HUES48 (cell line): ENCODE measurements at regions not wholly inside any gene's neighbourhood (a gene's known extent, or its start where the extent isn't known, plus 50 kb on each side); places are given as distances from the start of the nearest gene placed in this dataset.
"Not testable (repeated sequence)": the region's sequence is repeated elsewhere in the genome, so short reads cannot be mapped to it uniquely, and the experiment has no call there.

ENCODE experiments used
- H3K27ac ChIP-seq: one replicate; pipeline ENCODE4 v1.7.0; 2013; ENCODE audit warnings: low read depth, low read length, inconsistent platforms
- H3K27me3 ChIP-seq: 2 replicates; pipeline ENCODE4 v1.6.1; 2013; ENCODE audit warnings: mild to moderate bottlenecking, low read length; ENCODE audit not compliant: control insufficient read depth, insufficient read depth
- H3K36me3 ChIP-seq: 2 replicates; pipeline ENCODE4 v1.6.1; 2013; ENCODE audit warnings: low read length; ENCODE audit not compliant: control insufficient read depth, insufficient read depth
- H3K4me1 ChIP-seq: 2 replicates; pipeline ENCODE4 v1.6.1; 2013; ENCODE audit warnings: mild to moderate bottlenecking, low read length; ENCODE audit not compliant: control insufficient read depth, insufficient read depth
- H3K4me3 ChIP-seq: 2 replicates; pipeline ENCODE4 v1.5.1; 2013; ENCODE audit warnings: mild to moderate bottlenecking, low read depth, low read length
- H3K9ac ChIP-seq: 2 replicates; pipeline ENCODE4 v1.6.1; 2013; ENCODE audit warnings: mild to moderate bottlenecking, low read depth, low read length, moderate library complexity
- H3K9me3 ChIP-seq: 2 replicates; pipeline ENCODE4 v1.6.1; 2013; ENCODE audit warnings: low read length; ENCODE audit not compliant: control insufficient read depth, insufficient read depth

DNA sequence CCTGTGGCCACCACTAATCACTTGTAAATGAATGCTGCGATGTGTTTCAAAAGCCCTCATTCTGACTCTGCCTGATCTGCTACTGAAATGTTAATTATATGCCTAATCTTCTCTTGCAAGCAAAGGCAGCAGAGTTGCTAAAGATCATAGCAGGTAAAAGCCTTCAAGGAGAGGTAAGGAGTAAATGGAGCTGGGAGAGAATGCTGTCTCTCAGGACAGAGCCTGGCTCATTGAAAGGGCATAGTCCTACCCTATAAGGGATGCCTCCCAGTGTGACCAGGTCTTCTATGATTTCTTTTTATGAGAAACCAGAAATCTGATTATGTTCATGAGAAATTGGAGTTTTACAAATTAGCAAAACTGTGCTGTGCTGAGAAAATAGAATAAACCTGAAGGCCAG, 88.2 kb upstream of the ZNF658 start:
- not testable (repeated sequence) for H3K9ac ChIP-seq, H3K4me3 ChIP-seq
- H3K27ac ChIP-seq: peak overlapping the region; percentile 88

DNA sequence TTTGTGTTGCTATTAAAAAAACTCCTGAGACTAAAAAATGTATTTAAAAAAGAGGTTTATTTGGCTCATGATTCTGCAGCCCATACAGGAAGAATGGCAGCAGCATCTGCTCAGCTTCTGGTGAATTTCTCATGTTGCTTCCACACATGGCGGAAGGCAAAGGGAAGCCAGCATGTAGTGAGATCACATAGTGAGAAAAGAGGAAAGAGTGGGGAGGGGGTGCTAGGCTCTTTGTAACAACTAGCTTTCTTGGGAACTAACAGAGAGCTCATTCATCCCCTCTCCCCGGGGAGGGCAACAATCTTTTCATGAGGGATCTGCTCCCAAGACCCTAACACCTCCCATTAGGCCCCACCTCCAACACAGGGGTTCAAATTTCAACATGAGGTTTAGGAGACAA, 87.6 kb upstream of the ZNF658 start:
- H3K27me3 ChIP-seq, H3K36me3 ChIP-seq, H3K4me1 ChIP-seq, H3K9me3 ChIP-seq: not testable (repeated sequence)
- Histone ChIP-seq H3K4me3 (peak overlapping the region; percentile 33; the same call in 1 of the 2 replicates), H3K9ac (peak overlapping the region; percentile 53), H3K27ac (peak overlapping the region; percentile 88)

More for the DNA sequence above, 88.2 kb upstream of the ZNF658 start:
- not testable (repeated sequence) for H3K27me3 ChIP-seq, H3K4me1 ChIP-seq, H3K36me3 ChIP-seq, H3K9me3 ChIP-seq

DNA sequence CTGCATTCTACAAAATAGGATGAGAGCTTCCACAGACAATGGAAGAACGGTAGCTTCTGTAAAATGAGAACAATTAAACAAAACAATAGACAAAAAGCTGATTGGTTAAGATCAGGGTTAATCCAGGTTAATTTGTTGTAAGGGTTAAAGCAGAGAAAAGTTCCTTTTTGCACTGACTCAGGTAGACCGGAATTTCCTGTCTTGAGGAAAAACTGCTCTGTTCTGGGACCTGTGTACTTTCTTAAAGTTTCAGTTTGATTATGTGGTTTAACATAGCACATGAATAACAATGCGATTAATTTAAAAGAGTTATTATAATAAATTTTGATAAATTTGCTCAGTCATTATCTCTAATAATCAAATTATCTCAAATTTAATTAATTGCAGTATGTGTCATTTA, 86.5 kb upstream of the ZNF658 start:
- H3K27ac ChIP-seq: peak overlapping the region; percentile 69
- not testable (repeated sequence) for H3K27me3 ChIP-seq, H3K4me3 ChIP-seq, H3K9ac ChIP-seq, H3K4me1 ChIP-seq, H3K36me3 ChIP-seq, H3K9me3 ChIP-seq

DNA sequence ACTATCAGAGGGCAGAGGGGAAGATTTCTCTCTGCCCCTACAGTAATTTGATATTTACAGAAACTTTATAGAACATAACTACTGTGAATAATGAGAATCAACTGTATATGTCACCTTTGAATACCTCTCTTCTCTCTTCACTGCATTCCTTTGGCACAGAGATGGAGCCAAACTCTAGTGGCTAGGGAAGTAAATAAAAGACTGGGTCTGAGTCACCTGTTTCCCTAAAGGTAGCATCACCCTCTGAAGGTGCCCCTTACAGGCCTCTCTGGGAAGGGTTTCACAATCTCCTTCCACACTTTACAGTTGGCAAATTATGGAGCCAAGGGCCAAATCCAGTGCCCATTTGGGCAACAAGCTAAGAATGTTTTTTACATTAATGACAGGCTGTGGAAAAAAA, 81.0 kb upstream of the ZNF658 start:
- not testable (repeated sequence) for H3K27me3 ChIP-seq, H3K9ac ChIP-seq, H3K27ac ChIP-seq, H3K4me1 ChIP-seq, H3K9me3 ChIP-seq, H3K4me3 ChIP-seq, H3K36me3 ChIP-seq

DNA sequence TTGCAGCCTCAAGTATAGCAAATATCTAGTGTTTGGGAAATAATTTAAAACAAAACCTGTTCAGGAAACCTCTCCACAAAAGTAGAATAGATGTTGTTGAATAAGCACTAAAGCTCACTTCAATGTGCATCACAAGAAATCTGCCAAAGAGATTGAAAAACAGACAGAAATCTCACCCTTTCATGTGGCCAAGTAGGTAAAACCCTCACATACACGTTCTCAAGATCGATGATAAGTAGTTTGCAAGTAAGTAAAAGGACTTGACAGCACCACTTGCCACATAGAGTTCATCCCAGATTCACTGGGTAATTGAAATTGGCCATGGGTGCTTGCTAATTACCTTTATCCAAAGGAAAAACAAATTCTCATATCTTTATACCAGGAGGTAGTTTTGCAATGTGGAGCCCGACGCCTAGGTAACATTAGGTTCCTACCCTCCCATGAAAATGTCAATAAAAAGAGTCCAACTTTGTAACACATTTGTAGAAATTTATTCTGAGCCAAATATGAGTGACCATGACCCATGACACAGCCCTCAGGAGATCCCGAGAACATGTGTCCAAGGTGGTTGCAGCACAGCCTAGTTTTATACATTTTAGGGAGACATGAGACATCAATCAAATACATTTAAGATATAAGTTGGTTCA, 80.4 kb upstream of the ZNF658 start:
- H3K36me3 ChIP-seq, H3K4me3 ChIP-seq, H3K9ac ChIP-seq, H3K27ac ChIP-seq, H3K27me3 ChIP-seq, H3K9me3 ChIP-seq, H3K4me1 ChIP-seq: not testable (repeated sequence)

DNA sequence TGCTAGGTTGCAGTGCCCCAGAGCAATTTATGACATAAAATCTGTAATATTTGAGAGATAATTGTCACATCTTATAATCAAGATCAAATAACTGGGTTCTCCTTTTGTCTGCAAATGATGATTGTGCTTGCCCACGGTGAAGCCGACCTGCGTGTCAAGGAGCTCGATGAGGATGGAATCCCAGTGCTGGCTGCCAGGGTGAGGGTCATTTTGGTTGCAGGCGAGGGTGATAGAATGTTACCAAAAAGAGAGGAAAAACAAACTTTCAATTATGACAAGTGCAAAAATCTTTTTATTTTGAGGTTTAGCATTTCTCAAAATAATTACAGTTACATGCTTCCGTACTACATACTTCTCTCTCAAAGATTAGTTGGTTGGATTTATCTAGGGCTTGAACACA, 76.4 kb upstream of the ZNF658 start:
- not testable (repeated sequence) for H3K9ac ChIP-seq, H3K36me3 ChIP-seq, H3K4me3 ChIP-seq, H3K9me3 ChIP-seq, H3K27me3 ChIP-seq, H3K4me1 ChIP-seq, H3K27ac ChIP-seq

DNA sequence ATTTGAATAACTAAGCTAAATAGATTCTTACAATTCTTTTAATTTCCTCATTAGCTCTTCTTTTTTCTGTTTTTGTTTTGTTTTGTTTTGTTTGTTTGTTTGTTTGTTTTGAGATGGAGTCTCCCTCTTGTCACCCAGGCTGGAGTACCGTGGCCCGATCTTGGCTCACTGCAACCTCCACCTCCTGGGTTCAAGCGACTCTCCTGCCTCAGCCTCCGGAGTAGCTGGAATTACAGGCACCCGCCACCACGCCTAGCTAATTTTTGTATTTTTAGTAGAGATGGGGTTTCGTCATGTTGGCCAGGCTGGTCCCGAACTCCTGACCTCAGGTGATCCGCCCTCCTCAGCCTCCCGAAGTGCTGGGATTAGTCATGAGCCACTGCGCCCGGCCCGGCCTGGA, 70.7 kb upstream of the ZNF658 start:
- H3K36me3 ChIP-seq, H3K9ac ChIP-seq, H3K4me3 ChIP-seq, H3K27ac ChIP-seq, H3K9me3 ChIP-seq, H3K27me3 ChIP-seq, H3K4me1 ChIP-seq: not testable (repeated sequence)

DNA sequence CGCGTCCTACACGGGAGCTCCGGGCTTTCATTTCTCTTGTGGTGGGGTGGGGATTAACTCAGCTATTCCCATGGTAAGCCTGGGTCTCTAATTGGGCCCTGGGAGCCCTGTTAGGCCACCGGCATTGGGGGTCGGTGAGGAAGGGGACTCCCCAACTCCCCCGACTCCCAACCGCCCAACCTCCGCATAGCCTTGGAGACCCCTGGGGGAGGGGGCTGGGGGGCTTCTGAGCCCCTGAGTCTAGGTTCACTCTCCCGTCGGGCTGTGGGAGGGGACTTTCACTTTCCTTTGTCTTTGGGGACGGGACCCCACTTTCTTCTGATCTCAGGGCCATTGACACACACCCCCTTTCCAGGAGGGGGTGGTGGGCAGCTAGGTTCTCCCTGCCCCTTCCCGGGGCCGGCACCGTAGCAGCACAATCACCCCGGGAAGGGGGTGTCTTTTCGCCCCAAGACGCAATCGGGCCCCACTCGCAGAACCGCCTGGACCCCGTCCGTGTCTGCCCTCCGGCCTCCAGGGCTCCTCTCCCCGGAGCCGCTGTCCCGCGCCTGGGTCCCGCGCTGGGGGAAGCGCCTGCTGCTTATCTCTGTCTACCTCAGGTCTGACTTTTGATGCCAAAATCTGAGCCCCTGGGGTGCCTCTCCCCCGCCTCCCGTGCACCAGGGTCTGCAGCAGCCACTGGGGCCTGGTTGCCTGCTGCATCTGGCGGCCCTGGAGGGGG, 69.6 kb upstream of the ZNF658 start:
- not testable (repeated sequence) for H3K9me3 ChIP-seq, H3K27ac ChIP-seq, H3K4me3 ChIP-seq

DNA sequence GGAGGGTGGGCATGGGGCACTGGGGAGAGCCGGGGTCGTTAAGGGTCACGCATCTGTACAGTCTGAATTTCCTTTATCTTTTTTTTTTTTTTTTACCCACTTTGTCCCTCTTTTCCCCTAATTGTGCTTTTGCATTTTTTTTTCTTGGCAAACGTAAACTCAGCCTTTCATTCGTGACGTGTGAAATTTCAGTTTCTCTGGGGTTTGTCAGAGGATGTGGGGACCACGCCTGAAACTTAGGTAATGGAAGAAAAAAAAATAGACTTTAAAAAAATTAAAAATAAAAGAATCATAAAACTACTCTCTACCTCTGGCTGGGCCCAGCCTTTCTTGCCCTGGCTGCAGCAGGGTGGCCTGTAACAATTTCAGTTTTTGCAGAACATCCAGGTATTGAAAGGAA, 68.3 kb upstream of the ZNF658 start:
- not testable (repeated sequence) for H3K27me3 ChIP-seq, H3K4me3 ChIP-seq, H3K9me3 ChIP-seq, H3K27ac ChIP-seq, H3K9ac ChIP-seq, H3K36me3 ChIP-seq, H3K4me1 ChIP-seq

More for the DNA sequence above, 69.6 kb upstream of the ZNF658 start:
- not testable (repeated sequence) for H3K9ac ChIP-seq, H3K27me3 ChIP-seq, H3K4me1 ChIP-seq, H3K36me3 ChIP-seq

DNA sequence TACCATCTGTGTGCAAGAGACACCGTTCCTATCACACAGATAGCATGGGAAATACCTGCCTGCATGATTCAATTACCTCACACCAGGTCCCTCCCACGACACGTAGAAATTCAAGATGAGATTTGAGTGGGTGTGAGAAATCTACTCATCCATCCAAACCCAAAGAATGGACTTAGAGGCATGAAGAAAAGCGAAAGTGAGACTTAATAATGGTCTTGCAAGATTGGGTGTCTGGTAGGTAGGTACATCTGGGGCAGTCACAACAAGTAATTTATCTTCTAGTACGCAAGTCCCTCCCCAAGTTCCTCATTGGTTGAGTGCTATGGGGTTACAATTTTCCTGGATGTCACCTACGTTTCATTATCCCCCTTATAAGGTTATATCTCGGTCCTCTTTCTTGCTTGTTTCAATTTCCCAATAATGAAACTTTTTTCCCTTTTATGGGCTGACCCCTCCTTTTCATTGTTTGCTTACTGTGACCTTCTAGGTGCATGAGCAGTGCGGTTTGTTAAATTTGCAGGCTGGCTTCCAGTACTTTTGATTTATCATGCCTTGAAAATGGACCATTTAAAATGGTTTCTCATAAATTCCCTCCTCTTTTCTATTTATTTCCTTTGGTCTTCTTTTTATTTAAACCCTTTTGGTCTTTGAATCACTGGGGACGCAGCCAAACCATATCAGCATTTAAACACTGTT, 63.1 kb upstream of the ZNF658 start:
- H3K9ac ChIP-seq, H3K27ac ChIP-seq, H3K4me1 ChIP-seq, H3K9me3 ChIP-seq, H3K36me3 ChIP-seq, H3K27me3 ChIP-seq, H3K4me3 ChIP-seq: not testable (repeated sequence)
